D721Med (cell line): ENCODE measurements at regions not wholly inside any gene's neighbourhood (a gene's known extent, or its start where the extent isn't known, plus 50 kb on each side); places are given as distances from the start of the nearest gene placed in this dataset.

Experiments used
- DNase-seq: peaks from one replicate; pipeline ENCODE4 v3.0.0; 2011; ENCODE audit warnings: low spot score; ENCODE audit not compliant: insufficient read length
- FAIRE-seq: peaks from 2 replicates; lab custom pipeline; 2011; peaks lifted over from hg19 to GRCh38; lab: Jason Lieb, UNC
- TF ChIP-seq, protein P1 (sequence below): IDR thresholded peaks from 2 replicates; pipeline ENCODE4 v1.5.1; 2012; ENCODE audit warnings: mild to moderate bottlenecking, control low read depth; ENCODE audit not compliant: insufficient read depth; ENCODE audit errors: missing control alignments

DNA sequence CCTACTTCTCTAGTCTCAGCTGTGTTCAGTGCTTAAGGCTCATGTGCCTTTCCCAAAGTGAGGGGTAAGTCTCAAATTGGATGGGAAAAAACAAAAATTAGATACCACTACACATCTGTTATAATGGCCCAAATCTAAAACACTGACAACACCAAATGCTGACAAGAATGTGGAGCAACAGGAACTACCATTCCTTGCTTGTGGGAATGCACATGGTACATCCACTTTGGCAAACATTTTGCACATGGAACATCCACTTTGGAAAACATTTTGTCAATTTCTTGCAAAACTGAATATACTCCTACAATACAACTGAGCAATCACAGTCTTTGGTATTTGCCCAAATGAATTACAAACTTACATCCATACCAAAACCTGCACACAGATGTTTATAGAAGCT lies 109.3 kb downstream of the TENT5A start:
- DNase-seq (no peak), FAIRE-seq (no peak)
- TF ChIP-seq, protein P1, sequence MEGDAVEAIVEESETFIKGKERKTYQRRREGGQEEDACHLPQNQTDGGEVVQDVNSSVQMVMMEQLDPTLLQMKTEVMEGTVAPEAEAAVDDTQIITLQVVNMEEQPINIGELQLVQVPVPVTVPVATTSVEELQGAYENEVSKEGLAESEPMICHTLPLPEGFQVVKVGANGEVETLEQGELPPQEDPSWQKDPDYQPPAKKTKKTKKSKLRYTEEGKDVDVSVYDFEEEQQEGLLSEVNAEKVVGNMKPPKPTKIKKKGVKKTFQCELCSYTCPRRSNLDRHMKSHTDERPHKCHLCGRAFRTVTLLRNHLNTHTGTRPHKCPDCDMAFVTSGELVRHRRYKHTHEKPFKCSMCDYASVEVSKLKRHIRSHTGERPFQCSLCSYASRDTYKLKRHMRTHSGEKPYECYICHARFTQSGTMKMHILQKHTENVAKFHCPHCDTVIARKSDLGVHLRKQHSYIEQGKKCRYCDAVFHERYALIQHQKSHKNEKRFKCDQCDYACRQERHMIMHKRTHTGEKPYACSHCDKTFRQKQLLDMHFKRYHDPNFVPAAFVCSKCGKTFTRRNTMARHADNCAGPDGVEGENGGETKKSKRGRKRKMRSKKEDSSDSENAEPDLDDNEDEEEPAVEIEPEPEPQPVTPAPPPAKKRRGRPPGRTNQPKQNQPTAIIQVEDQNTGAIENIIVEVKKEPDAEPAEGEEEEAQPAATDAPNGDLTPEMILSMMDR, result no peak

DNA sequence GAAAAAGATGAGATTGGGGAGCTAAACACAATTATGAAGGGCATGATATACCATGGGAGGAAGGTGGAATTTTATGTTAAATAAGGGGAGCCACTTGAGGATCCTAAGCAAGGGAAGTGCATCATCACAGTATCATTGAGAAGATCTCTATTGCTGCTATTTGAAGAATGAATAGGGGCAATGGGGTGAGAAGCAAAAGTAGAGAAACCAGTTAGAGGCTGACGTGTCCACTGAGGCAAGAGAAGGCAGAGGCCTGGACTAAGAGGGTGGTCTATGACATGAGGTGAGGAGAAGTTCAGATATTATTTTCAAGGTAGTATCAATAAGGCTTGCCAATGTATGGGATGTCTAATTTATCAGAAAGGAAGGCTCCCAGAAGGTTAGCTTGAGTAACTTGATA lies 111.6 kb downstream of the TENT5A start:
- FAIRE-seq (no peak), DNase-seq (no peak)
- TF ChIP-seq, protein P1, result no peak

DNA sequence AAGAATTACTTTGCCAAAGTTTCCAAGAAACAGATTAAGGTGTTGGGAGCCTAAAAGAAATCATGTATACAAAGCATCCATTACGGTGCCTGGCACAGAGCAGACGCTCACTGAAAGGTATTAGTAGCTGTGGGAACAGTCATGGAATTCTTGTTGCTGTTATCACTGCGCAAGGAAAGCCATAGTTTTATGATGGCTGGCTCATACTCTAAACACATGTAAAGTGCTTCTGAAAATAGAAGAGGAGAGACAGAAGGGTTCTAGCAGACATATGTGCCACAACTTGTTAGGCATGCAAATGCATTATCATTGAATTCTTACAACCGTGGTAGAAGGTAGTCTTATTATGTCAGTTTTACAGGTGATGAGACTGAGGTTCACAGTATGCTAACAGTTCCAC lies 112.4 kb downstream of the TENT5A start:
- no peak for DNase-seq
- TF ChIP-seq, protein P1, result no peak
- no peak for FAIRE-seq

DNA sequence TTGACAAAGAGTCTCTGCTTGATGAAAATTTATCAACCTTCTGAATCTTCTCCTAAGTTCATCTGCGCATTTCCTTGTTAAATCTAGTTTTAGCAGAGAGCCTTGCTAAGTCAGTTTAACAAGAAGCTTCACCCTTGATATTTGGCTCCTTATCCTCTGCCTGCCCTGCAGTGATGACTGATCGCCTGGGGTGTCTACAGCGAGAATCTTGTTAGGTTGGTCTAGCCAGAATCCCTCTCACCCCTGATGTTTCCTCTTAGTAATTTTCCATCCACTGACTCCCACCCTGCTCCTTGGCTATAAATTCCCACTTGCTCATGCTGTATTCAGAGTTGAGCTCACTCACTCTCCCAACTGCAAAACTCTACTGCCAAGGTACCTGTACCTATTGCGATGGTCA lies 114.1 kb downstream of the TENT5A start:
- TF ChIP-seq, protein P1, result no peak
- DNase-seq, result no peak
- FAIRE-seq, result no peak

DNA sequence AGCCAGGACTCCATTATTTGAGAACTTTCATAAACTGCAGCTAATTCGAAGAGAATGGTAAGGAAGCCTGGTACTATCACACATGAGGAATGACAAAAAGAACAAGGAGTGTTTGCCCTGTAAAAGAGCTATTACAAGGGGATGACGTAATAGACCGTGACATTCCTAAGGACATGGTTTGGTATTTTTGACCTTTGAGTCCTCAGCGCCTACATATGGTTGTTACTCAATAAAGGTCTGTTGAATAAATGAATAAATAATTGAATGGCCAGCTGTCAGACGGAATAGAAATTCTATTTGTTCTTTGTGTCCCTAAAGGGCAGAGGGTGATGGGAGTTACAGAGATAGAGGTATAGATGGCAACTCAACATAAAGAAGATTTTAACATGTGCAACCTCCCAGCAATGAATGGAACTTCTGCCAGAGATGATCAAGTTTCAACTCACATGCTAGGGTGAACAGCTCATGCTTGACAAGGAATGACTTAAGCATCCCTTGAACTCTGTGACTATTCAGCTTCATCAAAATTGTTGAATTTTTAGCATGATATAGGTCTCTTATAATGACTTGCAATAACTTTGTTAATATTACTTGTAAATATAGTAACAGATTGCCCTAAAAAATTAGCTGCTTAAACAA lies 115.4 kb downstream of the TENT5A start:
- FAIRE-seq (no peak), DNase-seq (no peak)
- TF ChIP-seq, protein P1, result no peak

DNA sequence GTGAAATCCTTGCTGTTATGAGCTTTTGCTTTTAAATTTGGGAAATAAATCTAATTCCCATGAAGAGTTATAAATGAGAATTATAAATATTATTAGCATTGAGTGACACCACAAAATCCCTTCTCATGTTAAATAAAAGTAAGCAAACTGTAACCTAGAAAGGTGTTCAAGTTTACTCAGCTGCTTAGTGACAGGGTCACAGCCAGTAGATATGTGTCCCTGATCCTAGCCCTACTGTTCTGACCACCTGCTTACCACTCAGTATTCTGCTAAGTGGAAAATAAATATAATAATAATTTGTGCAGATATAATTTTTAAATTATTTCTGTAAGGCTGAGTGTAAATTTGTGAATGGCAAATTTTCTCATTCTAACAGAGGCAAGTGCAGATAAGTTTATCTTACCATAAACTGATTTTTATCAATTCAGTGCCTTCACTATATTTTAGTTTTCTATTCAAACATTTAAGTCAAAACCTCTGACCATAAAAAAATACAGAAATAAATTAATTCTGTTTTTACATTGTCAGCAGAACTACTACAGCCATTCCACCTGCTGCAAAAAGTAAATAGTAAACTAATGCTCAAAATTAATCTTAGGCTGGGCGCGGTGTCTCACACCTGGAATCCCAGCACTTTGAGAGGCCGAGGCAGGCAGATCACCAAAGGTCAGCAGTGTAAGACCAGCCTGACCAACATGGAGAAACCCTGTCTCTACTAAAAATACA lies 118.2 kb downstream of the TENT5A start:
- no peak for FAIRE-seq
- TF ChIP-seq, protein P1, result no peak
- no peak for DNase-seq

DNA sequence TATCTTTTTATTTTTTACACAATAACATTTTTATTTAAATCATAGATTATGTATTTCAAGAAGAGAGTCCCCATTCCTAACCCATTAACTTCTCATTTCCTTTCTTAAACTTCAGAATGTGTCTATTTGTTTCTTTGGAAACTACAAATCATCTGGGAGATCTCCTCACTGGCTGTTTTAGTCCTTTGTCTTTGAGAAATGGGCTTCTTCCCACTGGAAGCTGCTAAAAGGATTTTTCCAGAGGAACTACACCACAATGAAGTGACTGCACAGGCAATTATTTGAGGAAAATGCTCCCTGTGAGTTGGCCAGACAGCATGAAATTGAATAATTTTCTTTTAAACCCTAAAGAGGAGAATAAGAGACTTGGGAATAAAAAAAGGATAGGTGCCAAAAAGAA lies 119.1 kb downstream of the TENT5A start:
- no peak for FAIRE-seq
- TF ChIP-seq, protein P1, result no peak
- no peak for DNase-seq
